HG03354 (cell line): ENCODE measurements at regions not wholly inside any gene's neighbourhood (a gene's known extent, or its start where the extent isn't known, plus 50 kb on each side); places are given as distances from the start of the nearest gene placed in this dataset.

ENCODE experiments used
- ATAC-seq: cut with Tn5 transposase; IDR thresholded peaks from one replicate; pipeline ENCODE4 v1.9.1; 2021; ENCODE audit warnings: mild to moderate bottlenecking; ENCODE audit not compliant: unreplicated experiment, poor library complexity, severe bottlenecking

GRCh38 chr2:204282525-204282924, 262.8 kb upstream of the PARD3B start:
- ATAC-seq: peak; percentile 75

GRCh38 chr2:204289066-204289465, 256.2 kb upstream of the PARD3B start:
- no peak for ATAC-seq

GRCh38 chr2:204292439-204292838, 252.8 kb upstream of the PARD3B start:
- ATAC-seq: no peak

- no peak for ATAC-seq
Observed at GRCh38 chr2:204293884-204294747, 251.2 kb upstream of the PARD3B start.

GRCh38 chr2:204298404-204298803, 246.9 kb upstream of the PARD3B start:
- no peak for ATAC-seq

- no peak for ATAC-seq
Observed at GRCh38 chr2:204299766-204300165, 245.5 kb upstream of the PARD3B start.

GRCh38 chr2:204306667-204307066, 238.6 kb upstream of the PARD3B start:
- no peak for ATAC-seq

GRCh38 chr2:204312105-204312504, 233.2 kb upstream of the PARD3B start:
- ATAC-seq: no peak

- no peak for ATAC-seq
Observed at GRCh38 chr2:204313256-204313655, 232.0 kb upstream of the PARD3B start.

- no peak for ATAC-seq
Observed at GRCh38 chr2:204315236-204315662, 230.0 kb upstream of the PARD3B start.

- no peak for ATAC-seq
Observed at GRCh38 chr2:204317640-204318039, 227.6 kb upstream of the PARD3B start.

- ATAC-seq: no peak
Observed at GRCh38 chr2:204321027-204321800, 224.1 kb upstream of the PARD3B start.

- ATAC-seq: no peak
Observed at GRCh38 chr2:204321910-204322751, 223.1 kb upstream of the PARD3B start.

- ATAC-seq: peak; percentile 94
Observed at GRCh38 chr2:204325468-204325867, 219.8 kb upstream of the PARD3B start.

- ATAC-seq: no peak
Observed at GRCh38 chr2:204328373-204328772, 216.9 kb upstream of the PARD3B start.

GRCh38 chr2:204329016-204329415, 216.3 kb upstream of the PARD3B start:
- ATAC-seq: no peak

GRCh38 chr2:204329532-204329931, 215.7 kb upstream of the PARD3B start:
- no peak for ATAC-seq

- no peak for ATAC-seq
Observed at GRCh38 chr2:204331180-204331579, 214.1 kb upstream of the PARD3B start.

GRCh38 chr2:204331988-204332387, 213.3 kb upstream of the PARD3B start:
- no peak for ATAC-seq

- no peak for ATAC-seq
Observed at GRCh38 chr2:204332706-204333105, 212.6 kb upstream of the PARD3B start.
